SU-DHL-6 (cell line): ENCODE measurements at regions not wholly inside any gene's neighbourhood (a gene's known extent, or its start where the extent isn't known, plus 50 kb on each side); places are given as distances from the start of the nearest gene placed in this dataset.

ENCODE experiments used
- H2AFZ ChIP-seq: fragments of 200-600 bp; sonication (generic); 2 replicates; pipeline ENCODE4 v1.6.1; 2014; ENCODE audit warnings: low read depth, mild to moderate bottlenecking, moderate library complexity, mixed read lengths, antibody characterized with exemption, low read length; ENCODE audit not compliant: severe bottlenecking
- H3F3A ChIP-seq: fragments of 200-600 bp; shearing (Covaris generic); 2 replicates; pipeline ENCODE4 v1.6.0; 2016; ENCODE audit warnings: antibody characterized with exemption, mild to moderate bottlenecking; ENCODE audit not compliant: insufficient read depth
- H3K27ac ChIP-seq: fragments of 200-600 bp; sonication (generic); 2 replicates; pipeline ENCODE4 v1.5.1; 2016; ENCODE audit warnings: low read depth, mild to moderate bottlenecking, low read length, moderate library complexity, mixed read lengths
- H3K27me3 ChIP-seq: fragments of 200-600 bp; sonication (generic), shearing (Covaris generic); 2 replicates; pipeline ENCODE4 v1.6.0; 2014; ENCODE audit warnings: mild to moderate bottlenecking, low read length
- H3K36me3 ChIP-seq: fragments of 200-600 bp; sonication (generic); 2 replicates; pipeline ENCODE4 v1.6.1; 2014; ENCODE audit warnings: mild to moderate bottlenecking, low read length, mixed read lengths
- H3K4me2 ChIP-seq: fragments of 300-600, 200-600 bp; shearing (Covaris generic), sonication (generic); 2 replicates; pipeline ENCODE4 v1.6.0; 2014; ENCODE audit warnings: low read length, low read depth, mild to moderate bottlenecking; ENCODE audit not compliant: poor library complexity, severe bottlenecking
- H3K4me3 ChIP-seq: fragments of 200-600 bp; sonication (generic); 2 replicates; pipeline ENCODE4 v1.5.1; 2014; ENCODE audit warnings: antibody characterized with exemption, low read length, mild to moderate bottlenecking, mixed read lengths; ENCODE audit not compliant: insufficient read depth, poor library complexity, severe bottlenecking
- H3K79me2 ChIP-seq: fragments of 200-600 bp; sonication (generic); 2 replicates; pipeline ENCODE4 v1.6.1; 2014; ENCODE audit warnings: mild to moderate bottlenecking, low read length, moderate library complexity; ENCODE audit not compliant: insufficient read depth
- H3K9ac ChIP-seq: fragments of 200-600 bp; sonication (generic); 2 replicates; pipeline ENCODE4 v1.7.0; 2014; ENCODE audit warnings: mild to moderate bottlenecking, low read length
- H3K9me2 ChIP-seq: fragments of 200-600 bp; sonication (generic); replicated peaks from 2 replicates; pipeline ENCODE4 v1.6.1; 2014; ENCODE audit warnings: low read length; ENCODE audit not compliant: insufficient read depth
- H3K9me3 ChIP-seq: fragments of 200-600 bp; sonication (generic); 2 replicates; pipeline ENCODE4 v1.6.1; 2014; ENCODE audit warnings: low read length, mixed read lengths; ENCODE audit not compliant: insufficient read depth
- H4K20me1 ChIP-seq: fragments of 200-600 bp; sonication (generic); 2 replicates; pipeline ENCODE4 v1.6.1; 2014; ENCODE audit warnings: low read depth, mild to moderate bottlenecking, antibody characterized with exemption, low read length, moderate library complexity, mixed read lengths
- CTCF ChIP-seq: fragments of 200-600 bp; sonication (generic); IDR thresholded peaks from one replicate; pipeline ENCODE4 v1.5.1; 2017; ENCODE audit warnings: antibody characterized with exemption, mild to moderate bottlenecking, low read length, moderate library complexity; ENCODE audit not compliant: insufficient read depth, poor library complexity, severe bottlenecking
- EZH2phosphoT487 ChIP-seq: fragments of 200-600 bp; sonication (generic), shearing (Covaris generic); conservative IDR thresholded peaks from 2 replicates; pipeline ENCODE4 v1.6.1; 2018; ENCODE audit warnings: mild to moderate bottlenecking, antibody characterized with exemption, low read length, moderate library complexity, mixed read lengths

DNA sequence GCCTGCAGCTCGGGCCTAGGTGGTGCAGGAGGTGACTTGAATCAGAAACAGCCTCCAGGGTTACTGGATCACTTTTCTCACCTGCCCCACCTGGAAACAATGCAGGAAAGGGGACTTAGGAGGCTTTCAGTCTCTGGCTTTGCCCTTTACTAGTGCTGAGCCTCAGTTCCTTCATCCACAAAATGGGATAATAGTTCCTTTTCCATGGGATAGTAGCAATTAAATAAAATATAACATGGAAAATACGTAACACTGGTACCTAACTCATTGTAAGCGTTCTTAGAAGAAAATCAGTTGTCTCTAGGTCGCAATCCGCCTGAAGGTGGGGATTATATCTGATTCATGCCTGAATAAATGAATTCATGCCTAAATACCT is 91.4 kb upstream of the CALM2 start:
- Histone ChIP-seq H4K20me1 (no peaks in the 10 kb centered on the region), H3K4me3 (no peak overlapping the region), H3K36me3 (no peaks in the 10 kb centered on the region), H3K79me2 (no peaks in the 10 kb centered on the region), H3K4me2 (no peak overlapping the region), H3K27me3 (no peaks in the 10 kb centered on the region), H3F3A (no peaks in the 10 kb centered on the region), H2AFZ (no peak overlapping the region), H3K9me2 (no peaks in the 10 kb centered on the region), H3K9me3 (no peaks in the 10 kb centered on the region), H3K9ac (no peak overlapping the region), H3K27ac (no peak overlapping the region)
- TF ChIP-seq EZH2phosphoT487 (no peak), CTCF (no peak)

DNA sequence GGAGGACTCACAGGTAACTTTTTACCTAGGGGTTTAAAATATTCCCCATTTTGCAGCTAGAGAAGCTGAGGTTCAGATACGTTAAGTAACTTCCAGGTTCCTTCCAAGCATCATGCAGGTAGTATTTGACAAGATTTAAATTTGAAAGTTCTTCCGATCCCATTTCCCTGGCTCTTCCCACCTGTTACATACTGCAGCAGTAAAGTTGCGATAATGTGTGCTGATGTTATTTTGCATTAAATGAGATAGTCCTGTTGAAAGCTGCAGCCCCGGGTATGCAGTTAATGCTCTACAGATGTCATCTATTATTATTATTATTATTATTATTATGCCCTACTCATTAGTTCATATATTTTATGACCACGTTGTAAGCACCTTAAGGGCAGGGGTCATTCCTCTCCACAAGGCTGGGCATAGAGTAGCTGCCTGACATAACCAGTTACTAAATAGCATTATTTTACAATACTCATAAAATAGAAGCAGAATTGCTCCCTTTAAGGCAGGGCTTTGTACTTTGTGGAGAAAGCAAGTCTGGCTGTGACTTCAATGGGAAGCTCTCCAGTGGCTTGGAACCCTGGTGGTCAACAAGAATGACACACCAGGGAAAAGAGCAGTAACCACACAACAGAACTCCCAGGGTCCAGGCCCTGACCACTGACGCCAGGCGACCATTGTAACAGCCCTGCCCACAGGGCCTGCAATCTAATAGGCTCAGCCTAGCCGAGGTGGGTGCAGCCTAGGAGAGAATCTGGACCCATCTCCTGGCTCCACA is 90.8 kb upstream of the CALM2 start:
- no peaks in the 10 kb centered on the region for H3K27me3 ChIP-seq
- no peaks in the 10 kb centered on the region for H3K9me2 ChIP-seq
- no peaks in the 10 kb centered on the region for H3K79me2 ChIP-seq
- H3K9me3 ChIP-seq: no peaks in the 10 kb centered on the region
- no peak overlapping the region for H3K4me3 ChIP-seq
- no peaks in the 10 kb centered on the region for H3F3A ChIP-seq
- H4K20me1 ChIP-seq: no peaks in the 10 kb centered on the region
- TF ChIP-seq EZH2phosphoT487: no peak
- TF ChIP-seq CTCF: no peak
- H3K36me3 ChIP-seq: no peaks in the 10 kb centered on the region
- H3K9ac ChIP-seq: no peak overlapping the region
- no peak overlapping the region for H3K4me2 ChIP-seq
- no peak overlapping the region for H2AFZ ChIP-seq
- H3K27ac ChIP-seq: no peak overlapping the region

DNA sequence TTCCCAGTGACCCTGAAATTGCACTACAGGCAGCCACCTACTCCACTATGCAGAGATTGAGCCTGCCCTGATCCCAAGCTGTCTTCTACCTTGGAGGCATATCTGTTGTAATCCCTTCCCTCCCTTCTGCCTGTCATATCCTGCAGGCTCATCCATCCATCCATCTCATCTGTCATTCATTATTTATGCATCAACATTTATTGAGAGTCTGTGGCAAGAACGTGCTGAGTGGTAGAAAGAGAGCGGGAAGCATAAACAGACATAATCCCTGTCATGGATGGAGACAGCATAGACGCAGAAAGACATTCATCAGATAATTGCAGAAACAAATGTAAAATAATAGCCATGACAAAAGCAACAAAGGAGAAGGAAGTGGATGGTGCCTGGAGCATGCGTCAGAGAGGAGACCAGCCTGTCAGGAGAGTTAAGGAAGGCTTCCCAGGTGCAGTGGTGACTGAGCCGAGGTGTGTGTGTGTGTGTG is 89.5 kb upstream of the CALM2 start:
- no peak overlapping the region for H3K9ac ChIP-seq
- TF ChIP-seq CTCF: no peak
- no peak for TF ChIP-seq EZH2phosphoT487
- no peak overlapping the region for H2AFZ ChIP-seq
- no peaks in the 10 kb centered on the region for H3K9me2 ChIP-seq
- no peak overlapping the region for H3K4me3 ChIP-seq
- H3K27ac ChIP-seq: no peak overlapping the region
- H3K36me3 ChIP-seq: no peaks in the 10 kb centered on the region
- no peaks in the 10 kb centered on the region for H4K20me1 ChIP-seq
- H3K4me2 ChIP-seq: no peak overlapping the region
- no peaks in the 10 kb centered on the region for H3K27me3 ChIP-seq
- H3F3A ChIP-seq: no peaks in the 10 kb centered on the region
- no peaks in the 10 kb centered on the region for H3K9me3 ChIP-seq
- no peaks in the 10 kb centered on the region for H3K79me2 ChIP-seq
